ENCODE measurements at regions not wholly inside any gene's neighbourhood (a gene's known extent, or its start where the extent isn't known, plus 50 kb on each side); places are given as distances from the start of the nearest gene placed in this dataset.

- Histone ChIP-seq H3K9me3 (replicated peaks in 1 of 11) (0 out of 22 replicates have a peak, but pooled peaks cover 0 to 5% (median 0%) of the 10 kb centered on the region in 11 experiments), H4K20me1 (no peaks in the 10 kb centered on the region), H3K4me2 (no peak overlapping the region), H3K9ac (no peak overlapping the region), H3K27me3 (no peaks in the 10 kb centered on the region), H3K4me3 (no peak overlapping the region), H3K36me3 (no peaks in the 10 kb centered on the region), H3K27ac (no peak overlapping the region), H3K4me1 (peaks cover 0 to 16% (median 0%) of the 10 kb centered on the region in 10 experiments; a peak in 6 of 20 replicates)
- no peak for TF ChIP-seq Cebpa-rat (IDR thresholded peaks at IDR 0.05)
These were observed 53.2 kb upstream of the FAM3C start for GRCh38 chr7:121449329-121449728.

DNA sequence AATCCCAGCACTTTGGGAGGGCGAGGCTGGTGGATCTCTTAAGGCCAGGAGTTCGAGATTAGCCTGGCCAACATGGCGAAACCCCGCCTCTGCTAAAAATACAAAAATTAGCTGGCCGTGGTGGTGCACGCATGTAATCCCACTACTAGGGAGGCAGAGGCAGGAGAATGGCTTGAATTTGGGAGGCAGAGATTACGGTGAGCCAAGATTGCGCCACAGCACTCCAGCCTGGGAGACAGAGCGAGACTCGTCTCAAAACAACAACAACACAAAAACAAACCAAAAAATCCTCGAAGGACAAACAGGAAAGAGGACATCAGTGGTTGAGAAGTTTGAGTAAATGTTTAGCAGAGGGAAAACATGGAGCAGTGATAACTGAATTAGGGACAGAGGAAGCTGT, 52.3 kb upstream of the FAM3C start:
- Histone ChIP-seq H4K20me1 (no peaks in the 10 kb centered on the region), H3K36me3 (no peaks in the 10 kb centered on the region), H3K4me3 (no peak overlapping the region), H3K27ac (no peak overlapping the region), H3K27me3 (no peaks in the 10 kb centered on the region), H3K9me3 (replicated peaks in 1 of 11) (0 out of 22 replicates have a peak, but pooled peaks cover 0 to 5% (median 0%) of the 10 kb centered on the region in 11 experiments), H3K4me2 (no peak overlapping the region), H3K4me1 (peaks cover 0 to 16% (median 0%) of the 10 kb centered on the region in 10 experiments; a peak in 6 of 20 replicates), H3K9ac (no peak overlapping the region)
- no peak for TF ChIP-seq Cebpa-rat (IDR thresholded peaks at IDR 0.05)

GRCh38 chr7:121447911-121448300, 51.8 kb upstream of the FAM3C start:
- Histone ChIP-seq H3K9me3 (replicated peaks in 1 of 11) (0 out of 22 replicates have a peak, but pooled peaks cover 0 to 4% (median 0%) of the 10 kb centered on the region in 11 experiments), H3K36me3 (no peaks in the 10 kb centered on the region), H3K27me3 (no peaks in the 10 kb centered on the region), H3K4me3 (no peak overlapping the region), H3K4me1 (peaks cover 0 to 16% (median 0%) of the 10 kb centered on the region in 10 experiments; a peak in 6 of 20 replicates), H3K27ac (no peak overlapping the region), H3K4me2 (no peak overlapping the region), H3K9ac (no peak overlapping the region), H4K20me1 (no peaks in the 10 kb centered on the region)
- TF ChIP-seq Cebpa-rat (IDR thresholded peaks at IDR 0.05), result no peak

- Histone ChIP-seq H3K9me3 (replicated peaks in 1 of 11) (no peaks in the 10 kb centered on the region), H3K36me3 (no peaks in the 10 kb centered on the region), H4K20me1 (no peaks in the 10 kb centered on the region), H3K9ac (no peak overlapping the region), H3K4me1 (peaks cover 0 to 16% (median 0%) of the 10 kb centered on the region in 10 experiments; a peak in 6 of 20 replicates), H3K4me2 (no peak overlapping the region), H3K4me3 (no peak overlapping the region), H3K27me3 (no peaks in the 10 kb centered on the region), H3K27ac (no peak overlapping the region)
- no peak for TF ChIP-seq Cebpa-rat (IDR thresholded peaks at IDR 0.05)
These were observed 51.3 kb upstream of the FAM3C start for GRCh38 chr7:121447243-121447910.

- no peak overlapping the region for H3K4me3 ChIP-seq
- H4K20me1 ChIP-seq, result no peaks in the 10 kb centered on the region
- H3K4me1 ChIP-seq, result peaks cover 0 to 12% (median 4%) of the 10 kb centered on the region in 10 experiments; a peak in 13 of 20 replicates
- H3K27me3 ChIP-seq, result no peaks in the 10 kb centered on the region
- H3K36me3 ChIP-seq, result no peaks in the 10 kb centered on the region
- H3K9ac ChIP-seq, result no peak overlapping the region
- H3K27ac ChIP-seq, result no peak overlapping the region
- no peak overlapping the region for H3K4me2 ChIP-seq
- no peak for TF ChIP-seq Cebpa-rat (IDR thresholded peaks at IDR 0.05)
- no peaks in the 10 kb centered on the region for H3K9me3 ChIP-seq (replicated peaks in 1 of 11)
These were observed 50.4 kb upstream of the FAM3C start for GRCh38 chr7:121446526-121446925.
